Body of pancreas (tissue), 4 donors: ENCODE measurements at regions not wholly inside any gene's neighbourhood (a gene's known extent, or its start where the extent isn't known, plus 50 kb on each side); places are given as distances from the start of the nearest gene placed in this dataset.

ENCODE experiments used
- CTCF ChIP-seq, 7 experiments: fragments of 450-650 bp in 4 of 7; fragments of 200-600 bp in 3 of 7; sonication (generic) in 3 of 7; IDR thresholded peaks; one replicate each; pipeline ENCODE4 v1.5.1; 2016 to 2019; ENCODE audit warnings: antibody characterized with exemption in 7 of 7
- POLR2A ChIP-seq, 3 donors: fragments of 450-650 bp; IDR thresholded peaks; one replicate each; pipeline ENCODE4 v1.6.1; 2016; ENCODE audit warnings: antibody characterized with exemption in 3 of 3, mild to moderate bottlenecking in 2 of 3

- TF ChIP-seq POLR2A (IDR thresholded peaks at IDR 0.05) (no peak), CTCF (IDR thresholded peaks at IDR 0.05) (no peak)
Measured at GRCh38 chr6:132932588-132932987, 118.2 kb downstream of the RPS12 start.
